Activated CD8-positive, alpha-beta memory T cell treated with anti-CD3 and anti-CD28 coated beads for 24 hours (primary cell): ENCODE measurements at regions not wholly inside any gene's neighbourhood (a gene's known extent, or its start where the extent isn't known, plus 50 kb on each side); places are given as distances from the start of the nearest gene placed in this dataset.
A peak's percentile ranks its signal among the peaks of the same experiment; 100 is the strongest.

Experiments
- DNase-seq: peaks from one replicate; pipeline ENCODE4 v3.0.0-alpha.2; 2020

GRCh38 chr2:240209493-240209892 lies 69.0 kb upstream of the OTOS start:
- DNase-seq: no peak

GRCh38 chr2:240210198-240210965 lies 69.9 kb upstream of the OTOS start:
- DNase-seq: no peak

- no peak for DNase-seq
These were observed 70.6 kb upstream of the OTOS start for GRCh38 chr2:240211096-240211495.

GRCh38 chr2:240211598-240212424 lies 71.4 kb upstream of the OTOS start:
- no peak for DNase-seq

- DNase-seq: no peak
These were observed 72.2 kb upstream of the OTOS start for GRCh38 chr2:240212425-240213225.

- no peak for DNase-seq
These were observed 72.7 kb upstream of the OTOS start for GRCh38 chr2:240213226-240213475.

- peak; percentile 51 for DNase-seq
These were observed 73.3 kb upstream of the OTOS start for GRCh38 chr2:240213476-240214421.

GRCh38 chr2:240214790-240215675 lies 74.6 kb upstream of the OTOS start:
- DNase-seq: no peak

- no peak for DNase-seq
These were observed 75.2 kb upstream of the OTOS start for GRCh38 chr2:240215676-240216051.

GRCh38 chr2:240216167-240216566 lies 75.7 kb upstream of the OTOS start:
- DNase-seq: peak; percentile 46

GRCh38 chr2:240217431-240218301 lies 77.2 kb upstream of the OTOS start:
- peak; percentile 50 for DNase-seq

GRCh38 chr2:240219208-240219890 lies 78.9 kb upstream of the OTOS start:
- peak; percentile 32 for DNase-seq

- peak; percentile 17 for DNase-seq
These were observed 79.9 kb upstream of the OTOS start for GRCh38 chr2:240220371-240220770.

GRCh38 chr2:240223631-240224030 lies 83.2 kb upstream of the OTOS start:
- DNase-seq: peak; percentile 11

GRCh38 chr2:240224676-240225075 lies 84.2 kb upstream of the OTOS start:
- peak; percentile 9 for DNase-seq

GRCh38 chr2:240225131-240225530 lies 84.7 kb upstream of the OTOS start:
- DNase-seq: peak; percentile 41

GRCh38 chr2:240225660-240226475 lies 85.4 kb upstream of the OTOS start:
- DNase-seq: peak; percentile 41

GRCh38 chr2:240226672-240227537 lies 86.4 kb upstream of the OTOS start:
- peak; percentile 35 for DNase-seq
